ENCODE measurements at regions not wholly inside any gene's neighbourhood (a gene's known extent, or its start where the extent isn't known, plus 50 kb on each side); places are given as distances from the start of the nearest gene placed in this dataset.
A peak's percentile ranks its signal among the peaks of the same experiment; 100 is the strongest.

DNA sequence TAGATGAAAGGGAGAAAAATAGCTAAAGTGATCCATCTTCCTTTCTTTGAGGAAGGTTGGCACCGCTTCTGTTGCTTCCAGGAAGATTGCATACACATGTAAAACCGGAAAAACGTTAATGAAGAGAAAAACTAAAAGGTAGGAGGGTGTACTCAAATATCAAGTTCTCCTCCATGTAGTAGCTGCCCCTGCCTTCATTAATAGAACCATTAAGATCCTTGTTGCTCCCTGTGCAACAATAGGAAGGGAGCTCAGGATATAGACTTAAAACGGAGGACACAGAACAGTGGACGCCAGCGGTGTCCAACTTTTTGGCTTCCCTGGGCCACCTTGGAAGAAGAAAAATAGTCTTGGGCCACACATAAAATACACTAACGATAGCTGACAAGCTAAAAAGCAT lies 118.9 kb downstream of the TMEM174 start:
- DNase-seq (ENCODE audit: low spot score): no peak

DNA sequence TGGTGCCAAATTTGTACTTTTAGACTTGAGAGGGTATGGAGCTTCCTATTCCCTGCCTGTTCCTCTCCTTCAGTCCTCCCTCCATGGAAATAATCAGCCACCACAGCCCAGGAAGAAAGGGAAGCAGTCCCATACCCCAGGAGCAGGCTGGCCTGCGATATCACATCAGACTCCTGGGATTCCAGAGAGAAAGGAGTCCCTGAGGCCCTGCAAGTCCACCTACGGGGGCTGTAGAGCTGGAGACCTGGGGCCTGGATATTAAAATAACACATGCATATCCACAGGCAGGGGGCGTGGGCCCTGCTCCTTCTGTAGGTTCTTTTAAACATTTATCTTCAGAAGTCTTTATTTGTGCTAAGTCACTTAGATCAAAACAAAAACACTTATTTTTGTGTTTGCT lies 117.2 kb downstream of the TMEM174 start:
- DNase-seq (ENCODE audit: low spot score): no peak

DNA sequence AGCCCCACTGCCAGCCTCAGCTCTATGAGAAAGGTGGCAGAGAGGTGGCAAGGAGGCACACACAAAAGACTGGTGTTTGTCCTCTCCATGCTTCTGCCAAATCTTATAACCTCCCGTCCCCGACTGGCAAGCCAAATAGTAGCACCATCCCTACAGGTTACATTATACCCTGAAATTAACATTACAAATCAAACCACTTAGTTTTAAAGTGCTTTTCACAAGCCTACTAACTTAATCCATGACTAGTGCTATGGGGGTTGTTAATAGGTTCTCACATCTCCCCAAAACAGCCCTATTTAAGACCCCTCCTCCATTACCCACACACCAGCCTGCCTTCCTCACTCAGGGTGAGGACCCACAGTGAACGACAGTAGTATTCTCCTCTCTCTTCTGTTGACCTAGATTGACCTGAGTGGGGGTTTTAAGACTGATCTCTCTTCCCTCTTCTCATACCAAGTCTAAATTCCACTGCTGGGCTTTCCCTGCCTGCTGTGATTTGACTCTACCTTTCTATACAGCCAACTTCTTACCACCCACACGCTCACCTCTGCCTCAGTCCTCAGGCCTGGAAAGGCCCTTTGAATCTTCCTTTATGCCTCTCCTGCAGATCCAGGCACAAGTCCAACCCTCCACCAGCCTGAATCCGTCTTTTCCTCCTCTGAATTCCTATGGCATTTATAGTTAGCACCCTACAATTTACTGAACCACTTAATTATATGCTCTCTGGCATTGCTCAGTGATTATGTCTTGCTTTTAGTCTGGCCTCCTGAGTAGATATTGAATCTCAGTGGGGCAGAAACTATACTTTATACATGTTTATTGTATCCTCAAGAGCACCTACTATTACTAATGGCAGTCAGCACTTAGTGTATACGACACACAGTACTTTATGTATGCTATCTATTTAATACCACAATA lies 116.1 kb downstream of the TMEM174 start:
- no peak for DNase-seq (ENCODE audit: low spot score)

DNA sequence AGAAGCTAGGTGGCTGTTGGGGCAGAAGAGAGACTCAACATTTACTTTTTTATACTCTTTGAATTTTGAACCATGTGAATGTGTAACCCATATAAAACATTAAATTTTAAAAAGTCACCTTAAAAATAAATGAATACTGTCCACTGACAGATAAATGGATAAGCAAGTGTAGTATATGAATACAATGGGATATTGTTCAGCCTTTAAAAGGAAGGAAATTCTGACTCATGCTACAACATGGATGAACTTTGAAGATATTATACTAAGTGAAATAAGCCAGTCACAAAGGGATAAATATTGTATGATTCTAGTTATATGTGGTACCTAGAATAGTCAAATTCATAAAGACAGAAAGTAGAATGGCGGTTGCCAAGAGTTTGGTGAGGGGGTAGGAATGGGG lies 113.9 kb downstream of the TMEM174 start:
- no peak for DNase-seq (ENCODE audit: low spot score)

DNA sequence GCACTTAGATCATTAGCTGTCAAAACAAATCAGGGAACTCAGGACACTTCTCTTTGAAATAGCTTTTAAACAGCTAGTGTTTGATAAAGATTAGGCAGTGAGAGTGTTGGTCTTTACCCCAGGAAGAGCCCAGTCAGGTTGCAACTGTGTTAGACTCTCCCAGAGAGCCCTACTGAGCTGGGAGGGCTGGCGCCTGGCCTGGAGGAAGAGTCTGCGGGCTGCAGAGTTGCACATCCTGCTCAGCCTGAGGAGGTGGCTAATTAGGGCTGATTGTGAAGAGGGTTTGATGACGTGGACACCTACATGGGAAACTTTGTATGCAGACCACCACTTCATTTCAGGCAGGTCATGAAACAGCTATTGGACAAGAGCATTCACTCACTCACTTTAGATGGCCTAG lies 112.0 kb downstream of the TMEM174 start:
- no peak for DNase-seq (ENCODE audit: low spot score)

DNA sequence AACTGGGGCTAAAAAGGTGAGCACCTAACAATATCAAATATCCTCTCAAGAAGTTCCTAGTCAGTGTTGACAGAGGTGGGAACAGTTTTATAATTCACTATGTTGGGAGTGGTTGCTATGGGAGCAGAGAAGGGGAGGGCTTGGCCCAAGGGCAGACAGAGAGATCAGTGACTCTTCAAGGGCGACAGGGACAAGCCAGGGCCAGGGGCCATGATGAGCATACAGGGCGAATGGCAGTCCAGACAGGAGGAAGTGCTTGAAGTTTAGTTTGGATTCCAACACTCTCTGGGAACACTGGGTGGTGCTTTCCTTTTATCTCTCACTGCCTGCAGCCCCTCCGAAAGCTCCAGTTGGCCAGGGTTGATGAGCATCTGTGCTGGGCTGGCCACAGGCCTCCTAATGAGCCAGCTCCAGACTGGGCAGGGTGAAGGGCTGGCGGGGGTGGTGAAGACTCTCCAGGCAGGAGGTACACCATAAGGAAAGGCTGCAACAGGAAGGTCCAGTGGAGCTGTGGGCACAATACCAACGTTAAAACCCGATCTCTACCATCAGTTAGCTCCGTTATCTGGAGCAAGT lies 111.3 kb downstream of the TMEM174 start:
- no peak for DNase-seq (ENCODE audit: low spot score)

DNA sequence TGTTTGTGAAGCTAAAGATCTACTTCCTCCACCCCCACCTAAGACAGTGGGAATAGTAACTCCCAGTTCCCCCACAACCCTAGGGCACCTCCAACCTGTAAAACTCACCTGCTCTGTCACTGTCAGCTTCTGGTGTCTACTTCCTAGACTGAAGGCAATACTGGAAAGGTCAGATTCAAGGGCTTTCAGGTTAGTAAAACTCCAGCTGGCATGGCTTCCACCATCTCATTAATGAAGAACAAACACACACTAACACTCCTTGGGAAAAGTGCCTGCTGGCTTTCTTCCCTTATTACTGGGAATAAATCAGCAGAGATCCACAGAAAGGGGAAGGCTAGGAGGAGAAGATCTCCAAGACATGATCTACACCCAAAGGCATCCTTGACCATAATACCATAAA lies 109.9 kb downstream of the TMEM174 start:
- DNase-seq (ENCODE audit: low spot score): no peak

DNA sequence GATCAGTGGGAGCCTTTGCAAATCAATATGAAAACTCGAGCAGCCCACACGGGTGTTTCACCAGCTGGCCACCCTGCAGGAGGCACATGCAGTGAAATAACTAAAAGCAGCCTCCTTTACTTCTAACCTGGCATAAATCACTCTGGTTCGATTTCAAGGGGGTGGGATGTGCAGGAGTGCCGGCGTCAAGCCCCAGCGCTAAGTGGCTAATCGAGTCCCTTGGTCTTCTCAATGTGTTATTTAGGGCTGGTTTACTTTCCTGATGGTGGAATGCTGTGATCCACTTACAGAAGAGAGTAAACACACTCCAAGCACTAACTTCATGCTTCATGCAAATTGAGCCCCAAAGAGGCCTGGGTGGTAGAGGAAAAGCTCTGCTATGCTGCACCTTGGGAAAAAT lies 109.4 kb downstream of the TMEM174 start:
- DNase-seq (ENCODE audit: low spot score): no peak

DNA sequence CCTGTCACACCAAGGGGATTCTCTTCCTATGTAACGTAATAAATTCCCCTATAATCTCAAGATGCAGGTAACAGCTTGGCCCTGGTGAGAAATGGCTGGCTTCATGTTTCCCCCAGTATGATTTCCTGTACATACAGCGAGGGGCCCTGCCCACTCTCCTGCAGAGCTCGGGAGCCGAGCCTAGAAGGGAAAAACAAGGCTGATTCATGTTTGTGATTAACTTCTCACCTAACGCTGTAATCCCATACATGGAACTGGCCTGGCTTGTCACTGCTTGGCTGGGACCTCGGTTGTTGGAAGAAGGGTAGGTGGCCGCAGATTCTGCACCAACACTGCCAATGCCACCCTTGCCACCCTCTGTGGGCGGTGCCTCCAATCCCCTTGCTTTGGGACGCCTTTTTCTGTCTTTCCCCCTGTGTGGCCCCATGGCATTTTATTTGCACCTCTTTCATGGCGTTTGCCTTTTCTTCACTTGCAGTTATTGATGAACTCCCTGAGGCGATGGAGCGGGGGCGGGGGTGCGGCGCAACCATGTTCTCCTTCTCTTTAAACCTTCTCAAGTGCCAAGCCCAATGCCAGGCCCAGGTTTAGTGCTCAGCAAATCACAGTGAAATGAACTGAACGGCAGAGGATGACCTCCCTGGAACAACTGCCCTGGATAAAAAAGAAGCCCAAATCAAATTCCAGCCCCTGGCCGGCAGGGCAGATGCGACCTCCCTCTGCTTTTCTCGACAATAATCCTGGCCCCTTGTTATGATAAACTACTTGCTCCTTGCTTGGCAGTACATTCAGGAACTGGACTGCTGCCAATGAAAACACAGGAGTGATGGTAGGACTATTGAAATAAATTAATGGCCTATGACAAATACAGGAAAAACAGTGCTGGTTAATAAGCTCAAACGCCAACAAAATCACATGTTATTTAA lies 108.1 kb downstream of the TMEM174 start:
- DNase-seq (ENCODE audit: low spot score): no peak

DNA sequence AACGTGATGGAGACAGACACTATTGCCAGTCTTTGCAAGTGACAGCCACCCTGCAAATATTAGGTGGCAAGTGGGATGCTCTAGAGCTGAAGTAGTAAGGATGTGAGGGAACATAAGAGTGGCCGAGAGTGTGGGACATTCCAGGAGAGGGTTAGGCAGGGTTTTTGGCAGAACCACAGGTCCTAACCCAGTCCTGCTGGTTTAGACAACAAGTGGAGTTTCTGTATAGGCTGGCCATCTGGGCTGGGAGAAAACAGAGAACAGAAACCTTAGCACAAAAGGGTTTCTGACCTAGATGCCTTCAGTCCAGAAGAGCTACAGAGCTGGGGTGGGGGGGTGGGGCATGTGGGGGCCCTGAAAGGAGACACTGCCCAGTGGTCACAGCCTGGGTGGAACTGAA lies 107.4 kb downstream of the TMEM174 start:
- DNase-seq (ENCODE audit: low spot score): no peak

DNA sequence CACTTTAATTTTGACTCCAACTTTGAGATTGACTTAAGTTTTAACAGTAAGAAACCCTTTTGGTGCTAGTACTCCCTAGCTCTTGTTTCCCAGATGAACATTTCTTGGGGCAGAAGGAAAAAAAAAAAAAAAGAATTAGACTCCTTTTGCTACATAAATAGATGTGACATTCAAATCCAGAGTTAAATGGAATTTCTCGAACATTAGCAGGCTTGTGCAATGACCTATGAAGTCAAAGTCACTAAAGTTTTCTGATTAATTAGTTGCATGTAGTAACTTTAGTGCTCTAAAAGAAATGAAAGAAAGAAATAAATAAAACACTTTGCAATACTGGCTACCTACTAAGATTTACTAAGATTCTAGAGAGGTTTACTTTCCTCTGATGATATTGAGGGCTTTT lies 106.8 kb downstream of the TMEM174 start:
- no peak for DNase-seq (ENCODE audit: low spot score)

DNA sequence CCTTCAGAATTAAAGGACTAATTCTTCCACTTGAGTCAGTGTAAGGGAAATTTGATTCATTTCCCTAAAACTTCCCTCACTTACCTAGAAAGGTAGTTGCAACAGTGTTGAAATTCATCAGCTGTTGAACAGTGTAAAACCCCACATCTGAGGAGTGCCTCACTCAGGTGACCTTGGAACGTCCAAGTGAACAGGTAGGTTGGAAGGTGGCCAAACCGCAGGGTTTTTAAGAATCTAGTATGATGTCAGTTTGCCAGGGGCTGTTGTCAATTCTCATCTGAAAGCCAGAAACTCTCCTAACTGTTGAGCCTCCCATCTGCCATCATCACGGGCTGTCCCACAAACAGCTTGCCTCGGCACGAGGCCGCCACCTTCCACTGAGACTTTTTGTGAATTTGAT lies 105.7 kb downstream of the TMEM174 start:
- no peak for DNase-seq (ENCODE audit: low spot score)

DNA sequence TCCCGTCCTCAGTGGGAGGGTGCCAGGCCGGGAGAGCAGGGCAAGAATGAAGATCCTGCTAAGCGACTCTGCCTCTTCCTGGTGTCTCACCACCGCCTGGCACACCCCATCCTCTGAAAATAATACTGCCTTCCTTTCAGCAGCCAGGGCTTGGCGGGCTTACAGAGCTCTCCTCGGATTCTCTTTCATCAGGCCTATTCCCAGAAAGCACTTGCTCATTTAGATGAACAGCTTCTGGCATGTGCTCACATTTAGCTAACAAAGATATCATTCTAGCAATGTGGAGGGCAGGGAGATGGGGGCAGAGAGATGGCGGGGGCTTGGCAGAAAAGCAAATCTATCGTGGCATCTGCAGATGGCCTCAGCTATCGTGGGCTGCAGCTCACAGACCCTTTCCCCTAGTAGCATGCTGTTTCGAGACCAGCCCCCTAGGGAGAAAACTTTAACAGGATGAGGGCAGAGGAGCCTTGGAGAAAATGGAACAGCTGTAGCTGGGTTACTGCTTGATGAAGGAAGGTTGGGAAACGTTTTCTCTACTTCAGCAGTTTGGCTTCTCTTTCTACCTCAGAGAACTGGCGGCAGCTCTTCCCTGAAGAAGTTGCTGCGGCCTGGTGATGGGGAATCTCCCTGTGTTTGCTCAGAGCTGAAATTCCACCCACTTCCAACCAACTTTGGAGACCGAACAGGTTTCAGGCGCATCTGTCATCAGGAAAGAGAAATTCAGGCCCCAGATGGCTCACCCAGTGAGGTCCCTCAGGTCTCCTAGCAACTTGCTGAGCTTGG lies 102.1 kb downstream of the TMEM174 start:
- DNase-seq (ENCODE audit: low spot score): peak; percentile 81

DNA sequence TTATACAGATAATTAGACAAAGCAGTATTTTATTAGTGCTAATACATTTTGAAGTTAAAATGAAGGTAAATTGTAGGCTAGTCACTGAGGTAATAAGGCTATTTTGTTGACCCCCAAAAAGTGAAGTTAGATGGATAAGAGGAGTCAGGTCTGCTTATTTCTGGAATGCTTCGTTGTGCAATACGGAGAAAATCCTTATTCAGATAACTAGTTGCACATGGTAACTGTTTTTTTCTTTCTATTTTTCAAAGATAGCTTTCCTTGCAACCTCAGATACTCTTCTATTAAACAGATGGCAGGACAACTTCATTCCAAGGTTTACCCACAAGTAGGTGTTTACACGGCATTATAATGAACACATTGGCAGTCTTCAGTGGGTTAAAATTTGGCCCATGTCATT lies 101.1 kb downstream of the TMEM174 start:
- peak; percentile 57 for DNase-seq (ENCODE audit: low spot score)

DNA sequence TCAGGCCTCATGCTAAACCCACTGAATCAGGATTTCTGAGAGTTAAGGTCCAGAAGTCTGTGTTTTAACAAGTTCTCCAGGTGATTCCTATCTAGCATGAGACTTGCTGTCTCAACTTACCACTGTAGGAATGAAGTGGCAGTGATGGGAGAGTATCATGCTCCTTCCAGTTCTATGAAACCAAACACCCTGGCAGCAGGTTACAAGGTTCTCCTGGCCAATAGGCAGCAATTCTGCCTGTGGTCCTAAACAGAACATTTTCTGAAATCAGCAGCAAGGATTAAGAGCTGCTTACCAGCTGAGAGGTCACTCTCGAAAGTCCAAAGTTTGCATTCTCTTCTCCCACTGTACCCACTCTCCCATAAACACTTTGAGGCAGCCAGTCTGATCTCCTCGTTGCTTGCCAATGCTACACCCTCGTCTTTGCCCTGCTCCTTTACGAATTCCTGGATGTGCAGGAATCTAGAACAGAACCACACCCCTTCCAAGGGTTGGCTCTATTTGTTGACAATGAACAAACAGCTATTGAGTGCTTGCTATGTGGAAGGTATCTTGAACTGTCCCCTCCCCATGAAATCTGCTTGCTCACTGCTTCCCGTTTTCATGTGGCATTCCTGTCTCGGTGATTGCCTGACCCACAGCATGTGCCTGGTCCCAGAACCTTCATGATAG lies 100.5 kb downstream of the TMEM174 start:
- no peak for DNase-seq (ENCODE audit: low spot score)

DNA sequence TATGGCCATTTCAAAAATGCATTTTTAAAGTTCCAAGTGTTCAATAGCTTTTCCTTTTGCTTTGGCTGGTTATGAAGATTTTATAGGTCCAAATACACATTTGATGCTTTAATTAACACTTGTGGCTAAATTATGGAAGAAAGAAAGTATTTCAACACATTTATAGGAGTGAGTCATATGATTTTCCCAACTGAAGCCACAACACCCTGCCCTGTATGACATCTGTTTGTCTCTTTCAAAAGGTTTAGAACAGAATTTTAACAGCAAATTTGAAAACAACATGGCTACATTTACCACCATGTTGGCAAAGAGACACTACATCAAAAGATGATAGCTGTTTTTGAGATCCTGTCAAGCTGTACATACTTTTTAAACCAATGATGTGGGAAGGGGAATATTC lies 99.4 kb downstream of the TMEM174 start:
- DNase-seq (ENCODE audit: low spot score): peak; percentile 46

DNA sequence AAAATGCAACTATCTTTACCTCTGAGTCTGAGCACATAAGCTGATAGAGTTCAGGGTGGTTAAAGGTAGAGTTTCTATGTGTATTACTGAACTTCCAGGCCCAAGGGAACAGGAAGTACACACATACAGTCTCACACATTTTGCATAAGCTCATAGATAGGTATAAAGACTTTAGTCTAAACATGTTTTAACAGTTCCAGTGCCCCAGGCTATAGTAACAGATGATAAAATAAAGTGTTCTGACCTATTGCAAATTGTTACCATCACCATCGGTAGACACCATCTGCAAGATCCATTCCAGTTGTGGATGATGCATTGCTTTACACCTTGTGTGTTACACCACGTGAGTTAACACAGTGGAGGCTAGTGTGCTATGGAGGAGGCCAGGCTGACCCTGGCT lies 95.8 kb downstream of the TMEM174 start:
- no peak for DNase-seq (ENCODE audit: low spot score)

DNA sequence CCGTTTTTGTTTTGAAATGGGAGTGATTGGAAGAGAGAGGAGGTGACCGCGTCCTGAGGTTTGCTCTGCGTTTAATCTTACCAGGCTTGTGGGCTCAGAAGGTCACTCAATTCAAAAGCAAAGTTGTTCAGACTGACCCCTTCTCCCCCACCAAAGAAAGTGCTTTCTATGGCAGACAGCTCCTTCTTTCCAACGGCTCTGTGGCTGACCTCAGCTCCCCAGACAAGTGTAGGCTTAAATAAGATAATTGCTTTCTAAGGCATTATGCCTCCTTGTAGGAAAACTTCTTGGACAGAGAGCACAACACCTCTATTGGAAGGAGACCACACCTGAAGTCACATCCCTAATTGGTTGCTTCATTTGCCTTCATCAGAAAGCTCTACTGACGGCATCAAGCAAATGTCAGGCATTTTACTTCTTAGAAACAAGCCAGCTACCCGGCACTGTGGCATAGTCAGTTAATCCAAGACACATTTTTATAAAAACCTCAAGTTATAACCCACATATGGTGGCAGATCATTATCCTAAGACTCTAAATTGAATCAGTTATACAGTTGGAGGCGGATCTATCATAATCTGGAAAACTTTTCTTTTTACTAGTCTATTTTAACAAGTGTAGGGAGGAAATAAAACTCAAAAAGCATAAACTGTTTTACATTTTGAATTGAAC lies 94.9 kb downstream of the TMEM174 start:
- DNase-seq (ENCODE audit: low spot score): no peak

DNA sequence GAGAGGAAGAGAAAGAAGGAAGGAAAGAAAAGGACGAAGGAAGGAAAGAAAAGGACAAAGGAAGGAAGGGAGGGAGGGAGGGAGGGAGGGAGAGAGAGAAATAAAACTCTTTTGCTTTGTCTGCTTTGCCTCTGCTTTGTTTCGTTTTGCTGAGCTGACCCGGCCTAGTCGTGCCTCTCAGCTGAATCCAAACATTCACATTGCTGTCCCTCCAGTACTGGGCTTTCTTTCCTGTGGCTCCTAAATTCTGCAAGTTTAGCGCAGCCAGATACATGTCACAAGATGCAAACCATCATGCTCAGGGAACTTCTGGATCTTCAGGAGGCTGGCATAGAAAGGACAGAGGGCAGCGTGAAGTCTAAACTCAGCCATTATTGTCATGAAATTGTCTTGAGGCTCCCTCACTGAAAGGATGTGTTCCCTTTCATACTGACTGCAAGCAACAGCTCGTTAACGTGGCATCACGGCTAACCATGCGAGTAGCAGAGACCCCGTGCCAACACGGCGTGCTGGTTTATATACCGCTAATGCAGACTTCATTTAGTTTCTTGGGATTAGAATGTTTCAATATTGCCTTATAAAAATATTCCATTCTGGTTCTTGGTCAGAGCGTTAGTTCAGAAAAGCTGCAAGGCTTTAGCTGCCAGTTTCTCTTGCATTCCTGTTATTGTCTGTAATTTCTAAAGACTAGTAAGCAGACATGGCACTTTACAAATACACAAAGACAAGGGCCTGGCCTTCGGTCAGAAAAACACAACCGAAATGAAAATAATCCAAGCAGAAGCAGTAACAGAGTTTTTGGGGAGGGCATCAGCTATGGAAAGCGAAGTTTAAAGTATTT lies 94.2 kb downstream of the TMEM174 start:
- no peak for DNase-seq (ENCODE audit: low spot score)

Data from GM03348 (cell line).